Pancreas (tissue), 10 donors: ENCODE measurements at regions not wholly inside any gene's neighbourhood (a gene's known extent, or its start where the extent isn't known, plus 50 kb on each side); places are given as distances from the start of the nearest gene placed in this dataset.

Source experiments
- ATAC-seq, 4 donors: fragments of 200-7000 bp; cut with Tn5 transposase; one replicate each; pipeline versions ENCODE4 v1.8.0 to v1.9.1; 2020; ENCODE audit warnings: mild to moderate bottlenecking in 4 of 4, moderate library complexity in 4 of 4
- DNase-seq, 6 donors: peaks; one replicate each; pipeline ENCODE4 v3.0.0-alpha.2; 2020
- FAIRE-seq: peaks from 2 replicates; lab custom pipeline; 2012; peaks lifted over from hg19 to GRCh38; lab: Jason Lieb, UNC
- H3K27ac ChIP-seq, 4 donors: fragments of 200-600 bp; sonication (generic); 1 replicate in 3 of 4; 2 replicates in 1 of 4; pipeline versions ENCODE4 v1.5.0 to v1.8.0; 2020
- H3K27me3 ChIP-seq, 4 donors: fragments of 200-600 bp; one replicate each; pipeline ENCODE4 v1.8.0; 2021
- H3K36me3 ChIP-seq, 3 donors: fragments of 200-600 bp; sonication (generic) in 1 of 3; one replicate each; pipeline versions ENCODE4 v1.5.0 to v1.8.0; 2020 to 2021
- H3K4me1 ChIP-seq, 3 donors: fragments of 200-600 bp; one replicate each; pipeline ENCODE4 v1.8.0; 2021
- H3K4me3 ChIP-seq, 4 donors: fragments of 200-600 bp; sonication (generic) in 2 of 4; one replicate each; pipeline versions ENCODE4 v1.5.0 to v1.8.0; 2020 to 2021
- H3K9me3 ChIP-seq, 4 donors: fragments of 200-600 bp; one replicate each; pipeline ENCODE4 v1.8.0; 2021
- CTCF ChIP-seq, 4 donors: fragments of 200-600 bp; sonication (generic) in 3 of 4; IDR thresholded peaks; one replicate each; pipeline versions ENCODE4 v1.5.0 to v1.8.0; 2021; ENCODE audit warnings: antibody characterized with exemption in 4 of 4
- WGBS, 2 donors: extraction: QIAGEN DNeasy Blood & Tissue Kit; methylation state at CpG; one replicate each; pipeline ENCODE4 v1.1.7; 2013; 5-methylcytosine and 5-hydroxymethylcytosine counted together
- intact Hi-C, 3 donors: fragments of 100-400 bp; cut with DNase I; formaldehyde crosslinking; loops; one replicate each; pipeline versions ENCODE4 v1.11.1 to v1.14.2; 2022
- donor health status: healthy with polysubstance abuse.
- donor health status: DM: no; HTN: no; CAD: no; lungs with moderate emphysema.
- donor health status: DM: no; HTN: no; CAD: no.
- donor health status: control.
- donor health status: control.
- donor health status: Bipolar disorder and iron deficiency.
- donor health status: DM: yes; HTN: yes; CAD: no.
- donor health status: DM: no; HTN: no; CAD: no.
- donor health status: DM: no; HTN: no; CAD: no.
- donor health status: DM: yes; HTN: yes; CAD: no.

DNA sequence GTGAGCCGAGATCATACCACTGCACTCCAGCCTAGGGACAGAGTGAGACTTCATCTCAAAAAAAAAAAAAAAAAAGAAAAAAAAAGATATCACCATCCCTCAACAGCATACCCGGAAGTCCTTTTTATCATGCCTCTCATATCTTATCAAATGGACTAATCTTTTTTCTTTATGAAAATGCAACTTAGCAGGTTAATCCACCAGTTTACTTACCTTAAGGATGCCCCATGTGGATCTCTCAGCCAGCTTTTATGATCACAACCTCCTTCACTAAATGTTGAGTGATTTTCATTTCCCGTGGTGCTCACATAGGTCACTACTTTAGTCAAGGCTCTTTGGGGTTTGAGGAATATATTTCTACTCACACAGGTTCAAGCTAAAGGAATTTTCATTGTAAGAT, 248.8 kb upstream of the TBX3 start:
- FAIRE-seq (no peak), DNase-seq (no peak), ATAC-seq (no peak)
- Histone ChIP-seq H3K4me1 (no peaks in the 10 kb centered on the region), H3K27ac (no peak overlapping the region), H3K27me3 (peaks cover 0 to 6% (median 0%) of the 10 kb centered on the region in 4 donors), H3K4me3 (no peak overlapping the region), H3K36me3 (no peaks in the 10 kb centered on the region), H3K9me3 (no peaks in the 10 kb centered on the region)
- WGBS, 2 donors, result 69 to 70% methylated on average over 2 of the region's 3 CpGs
- intact Hi-C loops, result no loop called here
- no peak for TF ChIP-seq CTCF (IDR thresholded peaks at IDR 0.05)

DNA sequence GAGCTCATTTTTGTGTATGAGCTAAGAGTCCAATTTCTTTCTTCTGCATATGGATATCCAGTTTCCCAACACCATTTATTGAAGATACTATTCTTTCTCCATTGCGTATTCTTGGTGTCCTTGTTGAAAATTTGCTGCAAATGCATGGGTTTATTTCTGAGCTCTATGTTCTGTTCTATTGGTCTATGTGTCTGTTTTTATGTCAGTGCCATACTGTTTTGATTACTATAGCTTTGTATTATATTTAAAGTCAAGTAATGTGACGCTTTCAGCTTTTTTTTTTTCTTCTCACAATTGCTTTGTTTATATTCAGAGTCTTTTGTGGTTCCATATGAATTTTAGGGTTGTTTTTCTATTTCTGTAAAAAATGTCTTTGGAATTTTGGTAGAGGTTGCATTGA, 247.1 kb upstream of the TBX3 start:
- FAIRE-seq (no peak), DNase-seq (no peak), ATAC-seq (no peak)
- Histone ChIP-seq H3K27me3 (peaks cover 0 to 6% (median 0%) of the 10 kb centered on the region in 4 donors), H3K27ac (no peak overlapping the region), H3K4me3 (no peak overlapping the region), H3K36me3 (no peaks in the 10 kb centered on the region), H3K9me3 (no peaks in the 10 kb centered on the region), H3K4me1 (no peaks in the 10 kb centered on the region)
- TF ChIP-seq CTCF (IDR thresholded peaks at IDR 0.05), result no peak
- intact Hi-C loops, result no loop called here
- 73 to 78% methylated on average over 2 of the region's 2 CpGs for WGBS, 2 donors

DNA sequence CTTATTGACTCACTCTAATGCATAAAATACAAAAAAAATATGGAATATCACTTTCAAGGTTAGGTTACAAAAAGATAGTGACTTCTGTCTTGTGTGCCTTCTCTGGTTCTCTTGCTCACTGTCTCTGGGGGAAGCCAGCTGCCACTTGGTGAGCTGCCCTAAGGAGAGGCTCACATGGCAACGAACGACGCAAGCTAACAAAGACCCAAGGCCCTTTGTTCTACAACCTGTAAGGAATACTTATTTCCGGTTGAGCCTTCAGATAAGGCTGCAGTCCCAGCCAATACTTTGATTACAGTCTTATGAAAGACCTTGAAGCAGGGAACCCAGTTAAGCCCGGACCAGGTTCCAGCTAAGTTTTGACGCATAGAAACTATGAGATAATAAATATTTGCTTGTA, 242.4 kb upstream of the TBX3 start:
- TF ChIP-seq CTCF (IDR thresholded peaks at IDR 0.05), result no peak
- DNase-seq, result no peak
- intact Hi-C loops, result no loop called here
- peak in 1 of 4 donors; percentile 24 for ATAC-seq
- FAIRE-seq, result no peak
- 32 to 41% methylated on average over 6 of the region's 6 CpGs for WGBS, 2 donors
- Histone ChIP-seq H3K4me3 (no peak overlapping the region), H3K36me3 (no peaks in the 10 kb centered on the region), H3K27ac (no peak overlapping the region), H3K27me3 (peaks cover 0 to 6% (median 0%) of the 10 kb centered on the region in 4 donors), H3K9me3 (no peaks in the 10 kb centered on the region), H3K4me1 (no peaks in the 10 kb centered on the region)

DNA sequence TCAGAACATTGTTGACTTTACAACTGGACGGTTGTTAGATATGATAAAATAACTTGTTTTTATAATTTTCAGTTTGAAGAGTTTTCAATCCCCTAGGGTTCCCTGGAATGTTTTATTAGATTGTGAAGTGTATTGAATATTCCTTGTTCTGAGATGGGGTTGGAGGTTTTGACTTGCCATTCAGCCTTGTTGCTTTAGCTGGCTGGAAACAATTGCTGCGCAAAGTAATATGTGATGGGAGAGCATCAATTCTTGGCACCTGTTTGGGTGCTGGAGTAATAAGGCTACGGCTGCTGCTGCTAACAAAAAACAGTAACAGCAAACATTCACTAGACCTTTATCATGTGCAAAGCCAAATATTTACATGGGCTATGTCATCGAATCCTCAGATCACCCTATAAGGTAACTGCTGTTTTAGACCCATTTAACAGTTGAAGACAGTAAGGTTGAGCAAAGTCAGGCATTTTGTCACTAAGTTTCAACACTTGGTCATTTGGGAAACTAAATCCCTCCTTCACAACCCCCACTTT, 241.0 kb upstream of the TBX3 start:
- Histone ChIP-seq H3K27me3 (peaks cover 0 to 6% (median 0%) of the 10 kb centered on the region in 4 donors), H3K9me3 (no peaks in the 10 kb centered on the region), H3K4me1 (no peaks in the 10 kb centered on the region), H3K27ac (no peak overlapping the region), H3K36me3 (no peaks in the 10 kb centered on the region), H3K4me3 (no peak overlapping the region)
- TF ChIP-seq CTCF (IDR thresholded peaks at IDR 0.05), result no peak
- intact Hi-C loops, result no loop called here
- 51 to 53% methylated on average over 4 of the region's 4 CpGs for WGBS, 2 donors
- ATAC-seq (no peak), DNase-seq (no peak), FAIRE-seq (no peak)

DNA sequence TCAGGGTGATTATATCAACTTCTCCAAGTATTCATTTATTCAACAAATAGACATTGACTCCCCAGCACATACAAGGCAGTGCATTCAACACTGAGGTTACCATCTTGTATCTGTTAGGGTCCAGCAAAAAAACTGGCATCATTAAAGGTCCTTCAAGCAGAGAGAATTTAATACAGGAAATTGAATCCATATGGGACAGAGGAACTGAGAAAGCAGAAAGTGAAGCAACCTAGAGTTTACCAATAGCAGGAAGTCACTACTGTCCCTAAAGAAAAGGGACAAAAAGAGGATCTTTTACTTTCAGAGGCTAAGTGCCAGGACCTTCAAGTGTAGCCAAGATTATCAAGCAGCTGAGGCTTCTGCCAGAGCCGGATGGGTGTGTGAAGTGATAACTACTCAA, 237.8 kb upstream of the TBX3 start:
- intact Hi-C loops, result no loop called here
- TF ChIP-seq CTCF (IDR thresholded peaks at IDR 0.05), result no peak
- no peaks in the 10 kb centered on the region for H3K36me3 ChIP-seq
- 27 to 36% methylated on average over 1 of the region's 1 CpG for WGBS, 2 donors
- ATAC-seq (no peak), DNase-seq (no peak), FAIRE-seq (no peak)
- H3K27ac ChIP-seq, result no peak overlapping the region
- H3K27me3 ChIP-seq, result peaks cover 0 to 7% (median 0%) of the 10 kb centered on the region in 4 donors
- no peaks in the 10 kb centered on the region for H3K9me3 ChIP-seq
- no peaks in the 10 kb centered on the region for H3K4me1 ChIP-seq
- no peak overlapping the region for H3K4me3 ChIP-seq
